K562 (cell line): ENCODE measurements at regions not wholly inside any gene's neighbourhood (a gene's known extent, or its start where the extent isn't known, plus 50 kb on each side); places are given as distances from the start of the nearest gene placed in this dataset.

Experiments used
- ATAC-seq: fragments of 200-7000 bp; cut with Tn5 transposase; 3 replicates; pipeline ENCODE4 v1.9.1; 2020; ENCODE audit warnings: moderate library complexity
- BruUV-seq: library from RNA; stranded (reverse); fragments of 400-500 nt; replicated peaks from 2 replicates; lab custom pipeline; 2021; lab: Mats Ljungman, UMichigan
- CTCF ChIA-PET: fragments of 300-600 bp; formaldehyde crosslinking; extraction: SDS; loops from one replicate; lab custom pipeline; 2021; ENCODE audit warnings: low intra/inter-chr PET ratio; lab: Yijun Ruan, JAX
- POLR2A ChIA-PET: fragments of 300-600, 350-650 bp; sonication (Branson Sonifier 250); formaldehyde crosslinking; extraction: SDS; loops from one replicate; lab custom pipeline; 2021; ENCODE audit warnings: antibody characterized with exemption, inconsistent platforms; lab: Yijun Ruan, JAX
- DNase-seq, 4 experiments: peaks; one replicate each; pipeline versions ENCODE4 v3.0.0 to v3.0.0-alpha.2; 2011 to 2018; ENCODE audit warnings: low spot score in 3 of 4, mixed read lengths in 3 of 4; ENCODE audit errors: extremely low read depth in 1 of 4
- FAIRE-seq: peaks from 2 replicates; lab custom pipeline; 2011; peaks lifted over from hg19 to GRCh38; lab: Jason Lieb, UNC
- H2AFZ ChIP-seq: 2 replicates; pipeline ENCODE4 v1.6.0; 2011; ENCODE audit warnings: low read depth, low read length, control low read depth, inconsistent platforms
- H3K27ac ChIP-seq: fragments of 200-600 bp; 3 replicates; pipeline ENCODE4 v1.8.0; 2011; ENCODE audit warnings: low read depth, mild to moderate bottlenecking, control low read depth, inconsistent platforms, low read length, moderate library complexity, mixed read lengths; ENCODE audit errors: extremely low read depth
- H3K27me3 ChIP-seq, 2 experiments: fragments of 300-600 bp in 1 of 2; 2 replicates in 1 of 2; 3 replicates in 1 of 2; pipeline versions ENCODE4 v1.6.0 to v1.8.0; 2011; ENCODE audit warnings: inconsistent platforms in 2 of 2, low read length in 2 of 2, mild to moderate bottlenecking in 1 of 2, mixed read lengths in 1 of 2, moderate library complexity in 1 of 2; ENCODE audit not compliant: control insufficient read depth in 2 of 2, insufficient read depth in 2 of 2
- H3K36me3 ChIP-seq: fragments of 300-600 bp; 3 replicates; pipeline ENCODE4 v1.8.0; 2011; ENCODE audit warnings: mild to moderate bottlenecking, low read length, inconsistent platforms; ENCODE audit not compliant: control insufficient read depth, insufficient read depth
- H3K4me1 ChIP-seq, 2 experiments: fragments of 200-600 bp in 1 of 2; replicated peaks in 1 of 2; 2 replicates in 1 of 2; 3 replicates in 1 of 2; pipeline versions ENCODE4 v1.5.1 to v1.8.0; 2011; ENCODE audit warnings: inconsistent platforms in 2 of 2, low read length in 2 of 2, mild to moderate bottlenecking in 1 of 2, mixed read lengths in 1 of 2, moderate library complexity in 1 of 2; ENCODE audit not compliant: control insufficient read depth in 2 of 2, insufficient read depth in 2 of 2
- H3K4me2 ChIP-seq: 2 replicates; pipeline ENCODE4 v1.6.1; 2011; ENCODE audit warnings: low read length, control low read depth, inconsistent platforms, mixed read lengths; ENCODE audit not compliant: insufficient read depth
- H3K4me3 ChIP-seq: fragments of 200-600 bp; sonication (generic), shearing (Covaris generic); 2 replicates; pipeline ENCODE4 v1.5.1; 2016; ENCODE audit warnings: control low read depth, inconsistent platforms
- H3K79me2 ChIP-seq: fragments of 200-600 bp; 3 replicates; pipeline ENCODE4 v1.8.0; 2011; ENCODE audit warnings: low read length, inconsistent platforms; ENCODE audit not compliant: control insufficient read depth, insufficient read depth
- H3K9ac ChIP-seq, 2 experiments: 2 replicates each; pipeline versions ENCODE4 v1.6.0 to v1.6.1; 2011; ENCODE audit warnings: low read depth in 2 of 2, low read length in 2 of 2, control low read depth in 1 of 2, inconsistent platforms in 1 of 2, mild to moderate bottlenecking in 1 of 2, mixed read lengths in 1 of 2; ENCODE audit not compliant: insufficient read depth in 1 of 2
- H3K9me1 ChIP-seq: one replicate; pipeline ENCODE4 v1.6.0; 2011; ENCODE audit warnings: inconsistent platforms, mild to moderate bottlenecking, low read length, moderate library complexity; ENCODE audit not compliant: control insufficient read depth, insufficient read depth
- H3K9me3 ChIP-seq: replicated peaks from 2 replicates; pipeline ENCODE4 v1.5.1; 2011; ENCODE audit warnings: low read depth, low read length, inconsistent platforms; ENCODE audit not compliant: control insufficient read depth, insufficient read depth
- H4K20me1 ChIP-seq: replicated peaks from 2 replicates; pipeline ENCODE4 v1.6.1; 2011; ENCODE audit warnings: low read length, inconsistent platforms, mixed read lengths; ENCODE audit not compliant: control insufficient read depth, insufficient read depth
- CBX8 ChIP-seq: fragments of 200-600 bp; sonication (generic); IDR thresholded peaks from 2 replicates; pipeline ENCODE4 v1.6.1; 2012; ENCODE audit warnings: borderline replicate concordance, mixed run types, low read depth, mild to moderate bottlenecking, moderate library complexity, mixed read lengths, low read length, control low read depth, inconsistent platforms; ENCODE audit not compliant: poor library complexity, severe bottlenecking; ENCODE audit errors: extremely low read depth
- CEBPG ChIP-seq, 3 experiments: fragments of 200-800 bp in 1 of 3; sonication (Bioruptor generic) in 1 of 3; sonication (generic) in 1 of 3; formaldehyde crosslinking in 1 of 3; IDR thresholded peaks in 2 of 3; conservative IDR thresholded peaks in 1 of 3; 2 replicates each; pipeline versions ENCODE4 v1.6.1 to v1.8.0; 2016 to 2022; ENCODE audit warnings: missing compliant biosample characterization in 2 of 3, missing genetic modification characterization in 2 of 3, mild to moderate bottlenecking in 1 of 3, missing genetic modification reagents in 1 of 3
- DLX4 ChIP-seq: fragments of 250-450 bp; sonication (Bioruptor Pico); IDR thresholded peaks from 2 replicates; pipeline ENCODE4 v1.6.1; 2021; ENCODE audit warnings: mild to moderate bottlenecking
- FOXP4 ChIP-seq: sonication (generic); formaldehyde crosslinking; IDR thresholded peaks from 2 replicates; pipeline ENCODE4 v1.8.0; 2022; ENCODE audit warnings: mild to moderate bottlenecking, missing genetic modification reagents, borderline replicate concordance
- JUN ChIP-seq, 2 experiments: sonication (generic) in 1 of 2; formaldehyde crosslinking in 1 of 2; IDR thresholded peaks; 2 replicates each; pipeline versions ENCODE4 v1.6.1 to v1.8.0; 2012 to 2022; ENCODE audit warnings: borderline replicate concordance in 2 of 2, mild to moderate bottlenecking in 2 of 2, improper control_type of control experiment in 1 of 2, low read depth in 1 of 2, low read length in 1 of 2, missing genetic modification reagents in 1 of 2
- KLF6 ChIP-seq: fragments of 250-450 bp; sonication (Bioruptor Pico); IDR thresholded peaks from 2 replicates; pipeline ENCODE4 v1.4.0; 2020; ENCODE audit warnings: mild to moderate bottlenecking, moderate library complexity, borderline replicate concordance
- RFX1 ChIP-seq: fragments of 450-650 bp; IDR thresholded peaks from 2 replicates; pipeline ENCODE4 v1.6.1; 2016; ENCODE audit warnings: mild to moderate bottlenecking, moderate library complexity
- TSHZ1 ChIP-seq: fragments of 250-450 bp; sonication (Bioruptor Pico); IDR thresholded peaks from 2 replicates; pipeline ENCODE4 v1.4.0; 2020; ENCODE audit warnings: mild to moderate bottlenecking, moderate library complexity
- ZFPM2 ChIP-seq: fragments of 250-450 bp; sonication (Bioruptor Pico); IDR thresholded peaks from 2 replicates; pipeline ENCODE4 v1.5.1; 2022; ENCODE audit warnings: mild to moderate bottlenecking
- ZNF23 ChIP-seq: fragments of 250-450 bp; sonication (Bioruptor Pico); IDR thresholded peaks from 2 replicates; pipeline ENCODE4 v1.4.0; 2020; ENCODE audit warnings: mild to moderate bottlenecking
- ZNF717 ChIP-seq: fragments of 250-450 bp; sonication (Bioruptor Pico); IDR thresholded peaks from 2 replicates; pipeline ENCODE4 v1.5.0; 2021
- in situ Hi-C: fragments of 300-500 bp; cut with MboI; formaldehyde crosslinking; loops from 4 replicates; pipeline ENCODE4 v1.15.0; 2018; ENCODE audit warnings: inconsistent platforms, mixed read lengths
- intact Hi-C: fragments of 100-400 bp; cut with micrococcal nuclease; formaldehyde crosslinking; loops from 2 replicates; pipeline ENCODE4 v1.14.2; 2022

- Histone ChIP-seq H3K9me3 (no peaks in the 10 kb centered on the region), H3K4me2 (no peak overlapping the region), H3K27me3 (no peaks in the 10 kb centered on the region), H3K27ac (no peak overlapping the region), H3K9me1 (no peaks in the 10 kb centered on the region), H3K36me3 (no peaks in the 10 kb centered on the region), H3K79me2 (no peaks in the 10 kb centered on the region), H3K4me1 (no peaks in the 10 kb centered on the region), H4K20me1 (no peaks in the 10 kb centered on the region), H3K9ac (no peak overlapping the region), H2AFZ (no peak overlapping the region), H3K4me3 (no peak overlapping the region)
- in situ Hi-C loops (no loop called here), intact Hi-C loops (no loop called here)
- POLR2A ChIA-PET = no interaction called here
- no peak for FAIRE-seq
- CTCF ChIA-PET = no interaction called here
- BruUV-seq = no TSS peak
- no peak for DNase-seq
- ATAC-seq = no peak
- TF ChIP-seq ZNF23 (CRISPR knock-in tag) (no peak), ZFPM2 (no peak), ZNF717 (CRISPR knock-in tag) (no peak), FOXP4 (CRISPR knock-in tag) (no peak), RFX1 (no peak), DLX4 (CRISPR knock-in tag) (no peak), CEBPG (CRISPR knock-in tag; IDR thresholded peaks at IDR 0.05) (no peak), CEBPG (tag; conservative IDR thresholded peaks at IDR 0.05 in 1 of 2, IDR thresholded peaks at IDR 0.05 in 1 of 2) (no peak), CBX8 (no peak), KLF6 (CRISPR knock-in tag) (no peak), JUN (IDR thresholded peaks at IDR 0.05; ENCODE audit: borderline replicate concordance, low read depth, low read length) (no peak), JUN (CRISPR knock-in tag; IDR thresholded peaks at IDR 0.05; ENCODE audit: borderline replicate concordance) (no peak), TSHZ1 (CRISPR knock-in tag) (no peak)
These were observed 964.9 kb upstream of the KLHL29 start for GRCh38 chr2:22420076-22420475.
